ENCODE measurements at regions not wholly inside any gene's neighbourhood (a gene's known extent, or its start where the extent isn't known, plus 50 kb on each side); places are given as distances from the start of the nearest gene placed in this dataset.

DNA sequence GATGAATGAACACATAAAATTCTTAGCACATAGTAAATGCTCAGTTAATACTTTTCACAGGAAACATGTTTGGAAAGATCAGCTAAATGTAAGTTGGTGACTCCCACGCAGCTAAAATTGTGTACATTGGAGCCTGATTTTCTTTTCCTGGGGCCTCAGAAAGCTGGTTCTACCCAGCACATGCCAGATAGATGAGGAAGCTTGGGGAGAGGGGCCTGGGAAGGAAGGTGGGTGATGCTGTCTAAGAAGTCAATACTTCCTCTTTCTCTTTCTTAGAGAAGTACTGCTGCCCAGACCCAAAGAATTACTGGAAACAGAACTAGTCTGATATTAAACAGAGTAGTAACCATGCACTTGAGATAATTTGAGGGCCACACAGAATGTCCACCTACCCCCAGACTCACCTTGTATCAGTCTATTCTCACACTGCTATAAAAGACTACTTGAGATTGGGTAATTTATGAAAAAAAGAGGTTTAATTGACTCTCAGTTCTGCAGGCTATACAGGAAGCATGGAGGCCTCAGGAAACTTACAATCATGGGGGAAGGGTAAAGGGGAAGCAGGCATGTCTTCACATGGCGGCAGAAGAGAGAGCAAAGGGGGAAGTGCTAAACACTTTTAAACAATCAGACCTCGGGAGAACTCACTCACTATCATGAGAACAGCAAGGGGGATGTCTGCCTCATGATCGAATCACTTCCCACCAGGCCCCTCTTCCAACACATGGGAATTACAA is 123.3 kb upstream of the MED13L start:
- intact Hi-C loops (cut with DNase I), result no loop called here
- DNase-seq, result no peak

DNA sequence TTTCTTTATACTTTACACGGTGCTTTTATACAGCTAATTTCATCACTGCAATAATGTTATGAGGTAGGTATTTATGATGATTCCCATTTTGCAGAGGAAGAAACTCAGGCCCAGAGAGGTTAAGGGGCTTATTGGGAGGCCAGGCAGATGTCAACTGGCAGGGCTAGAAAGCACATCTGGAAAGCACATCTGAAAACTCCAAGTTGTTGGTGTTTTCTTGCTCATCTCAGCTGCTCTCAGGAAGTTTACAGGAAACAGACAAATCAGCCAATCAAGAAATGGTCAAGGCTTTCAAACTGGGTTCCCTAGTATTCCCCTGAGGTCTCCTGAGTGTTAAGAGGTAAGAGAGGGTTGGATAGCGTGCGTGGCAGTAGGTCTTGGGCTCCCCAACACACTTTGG is 124.1 kb upstream of the MED13L start:
- no peak for DNase-seq
- intact Hi-C loops (cut with DNase I), result no loop called here

DNA sequence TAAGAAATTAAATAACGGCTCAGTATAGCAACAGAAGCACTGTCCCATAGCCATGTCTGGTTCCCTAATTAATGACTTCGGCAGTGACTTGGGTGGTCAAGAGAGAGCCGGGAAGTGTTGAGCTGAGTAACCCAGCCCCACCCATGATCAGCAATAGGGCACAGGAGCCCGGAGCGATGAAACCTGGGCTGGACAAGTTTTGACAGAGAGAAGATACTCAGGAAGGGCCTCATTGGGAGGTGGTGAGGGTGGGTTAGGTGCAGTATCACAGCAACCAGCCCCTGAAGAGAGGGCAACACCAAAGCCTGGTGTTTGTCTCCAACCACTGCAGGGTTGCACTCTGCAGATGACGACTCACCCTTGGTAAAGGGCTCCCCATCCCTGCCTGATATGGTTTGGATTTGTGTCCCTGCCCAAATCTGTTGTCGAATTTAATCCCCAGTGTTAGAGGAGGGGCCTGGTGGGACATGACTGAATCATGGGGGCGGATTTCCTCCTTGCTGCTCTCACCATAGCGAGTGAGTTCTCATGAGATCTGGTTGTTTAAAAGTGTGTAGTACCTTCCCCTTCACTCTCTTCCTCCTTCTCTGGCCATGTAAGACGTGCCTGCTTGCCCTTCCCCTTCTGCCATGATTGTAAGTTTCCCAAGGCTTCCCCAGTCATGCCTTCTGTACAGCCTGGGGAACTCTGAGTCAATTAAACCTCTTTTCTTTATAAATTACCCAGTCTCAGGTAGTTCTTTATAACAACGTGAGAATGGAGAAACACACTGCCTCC is 124.9 kb upstream of the MED13L start:
- intact Hi-C loops (cut with DNase I), result no loop called here
- no peak for DNase-seq

DNA sequence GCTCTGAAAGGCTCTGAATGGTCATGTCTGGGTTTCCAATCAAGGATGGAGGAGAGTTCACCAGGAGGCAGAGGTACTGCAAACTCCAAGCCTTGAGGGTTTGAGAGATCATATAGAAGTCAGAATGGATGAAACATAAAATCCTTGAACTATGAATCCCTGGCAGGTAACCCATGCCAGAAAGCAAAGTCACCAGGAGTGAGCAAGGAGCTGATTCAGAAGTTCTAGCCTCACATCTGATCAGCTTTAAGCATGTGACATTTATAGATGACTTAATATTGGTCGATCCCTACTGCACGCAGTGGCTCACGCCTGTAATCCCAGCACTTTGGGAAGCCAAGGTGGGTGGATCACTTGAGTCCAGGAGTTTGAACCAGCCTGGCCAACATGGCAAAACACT is 126.1 kb upstream of the MED13L start:
- no peak for DNase-seq
- intact Hi-C loops (cut with DNase I), result no loop called here

DNA sequence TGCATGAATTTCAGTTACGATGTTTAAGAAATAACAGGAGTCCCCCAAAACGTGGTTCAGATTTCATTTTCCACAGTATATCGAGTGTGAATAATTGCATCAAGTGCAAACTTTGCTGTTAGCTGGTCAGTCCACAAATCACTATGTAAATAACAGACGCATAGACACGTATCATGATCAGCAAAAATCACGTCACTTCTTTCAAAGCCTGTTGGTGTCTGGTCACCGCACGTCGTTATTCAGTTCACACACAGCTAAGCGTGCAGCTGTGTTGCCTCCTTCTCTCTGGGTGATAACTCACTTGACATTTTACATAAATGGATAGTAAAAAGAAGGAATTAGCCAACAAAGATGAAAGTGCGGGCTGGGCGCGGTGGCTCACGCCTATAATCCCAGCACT is 126.8 kb upstream of the MED13L start:
- intact Hi-C loops (cut with DNase I), result no loop called here
- no peak for DNase-seq

DNA sequence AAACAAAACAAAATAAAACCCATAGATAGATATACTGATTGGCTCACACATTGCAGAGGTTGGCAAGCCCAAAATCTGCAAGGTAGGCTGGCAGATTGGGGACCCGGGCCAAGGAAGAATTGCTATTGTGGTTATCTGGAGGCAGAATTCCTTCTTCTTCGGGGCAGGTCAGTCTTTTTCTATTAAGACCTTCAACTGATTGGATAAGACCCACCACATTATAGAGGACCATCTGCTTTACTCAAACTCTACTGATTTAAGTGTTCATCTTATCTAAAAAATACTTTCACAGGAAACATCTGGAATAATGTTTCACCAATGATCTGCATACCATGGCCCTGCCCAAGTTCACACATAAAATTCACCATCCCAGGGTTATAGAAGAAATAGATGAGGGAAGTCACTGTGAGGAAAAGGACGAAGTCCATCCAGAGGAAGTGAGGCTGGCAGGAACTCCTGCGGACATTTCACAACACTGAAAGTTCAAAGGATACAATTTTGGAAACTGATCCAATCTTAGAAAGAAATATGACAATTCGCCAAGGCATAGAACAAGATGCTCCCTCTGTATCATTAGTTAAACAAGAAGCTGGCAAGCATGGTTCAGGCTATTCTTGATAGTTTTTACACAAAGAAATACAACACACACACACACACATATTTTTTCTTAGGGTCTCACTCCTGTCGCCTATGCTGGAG is 127.6 kb upstream of the MED13L start:
- intact Hi-C loops (cut with DNase I), result no loop called here
- DNase-seq, result no peak

DNA sequence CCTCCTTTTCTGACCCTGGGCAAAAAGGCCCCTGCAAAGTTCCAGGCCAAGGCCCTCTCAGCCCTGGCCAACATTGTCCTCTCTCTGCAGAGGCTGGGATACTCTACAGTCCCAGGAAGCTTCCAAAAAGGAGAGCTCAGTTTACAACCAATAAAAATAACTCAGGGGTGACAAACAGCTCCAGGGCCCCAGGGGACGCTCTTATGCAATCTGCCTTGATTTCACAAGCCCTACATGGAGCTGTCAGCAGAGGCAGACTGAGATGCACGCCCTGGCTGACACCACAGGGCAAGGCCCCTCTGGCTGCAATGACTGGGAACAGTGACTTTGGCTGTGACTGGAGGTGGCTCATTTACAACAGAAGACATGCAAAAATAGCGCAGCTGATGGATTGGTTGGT is 129.0 kb upstream of the MED13L start:
- intact Hi-C loops (cut with DNase I), result no loop called here
- DNase-seq, result peak in 2 of 10 donors; percentile 18 to 81

DNA sequence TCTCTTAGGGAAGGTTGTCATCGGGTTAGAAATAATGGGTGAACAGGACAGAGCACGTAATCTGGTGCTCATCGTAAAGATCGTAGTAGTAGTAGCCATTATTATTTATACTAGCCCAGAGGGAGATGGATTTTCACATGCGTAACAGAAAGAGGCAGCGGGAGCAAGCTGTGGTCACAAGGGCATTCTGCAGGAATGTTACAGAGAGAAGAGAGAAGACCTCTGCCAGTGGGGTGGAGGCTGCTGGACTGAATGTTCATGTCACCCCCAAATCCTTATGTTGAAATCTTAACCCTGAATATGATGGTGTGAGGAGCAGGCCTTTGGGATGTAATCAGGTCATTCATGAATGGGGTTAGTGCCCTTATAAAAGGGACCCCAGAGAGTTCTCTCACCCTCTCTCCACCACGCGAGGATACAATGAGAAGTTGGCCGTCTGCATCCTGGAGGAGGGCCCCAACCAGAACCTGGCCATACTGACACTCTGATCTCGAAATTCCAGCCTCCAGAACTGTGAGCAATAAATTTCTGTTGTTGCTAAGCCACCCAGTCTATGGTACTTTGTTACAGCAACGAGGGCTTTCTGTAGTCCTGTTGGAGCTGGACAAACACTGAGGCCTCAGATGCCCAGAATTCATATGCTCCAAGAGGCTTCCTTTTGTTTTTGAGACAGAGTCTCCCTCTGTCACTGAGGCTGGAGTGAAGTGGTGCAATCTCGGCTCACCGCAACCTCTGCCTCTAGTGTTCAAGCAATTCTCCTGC is 131.2 kb upstream of the MED13L start:
- intact Hi-C loops (cut with DNase I), result no loop called here
- peak in 1 of 10 donors; percentile 9 for DNase-seq

DNA sequence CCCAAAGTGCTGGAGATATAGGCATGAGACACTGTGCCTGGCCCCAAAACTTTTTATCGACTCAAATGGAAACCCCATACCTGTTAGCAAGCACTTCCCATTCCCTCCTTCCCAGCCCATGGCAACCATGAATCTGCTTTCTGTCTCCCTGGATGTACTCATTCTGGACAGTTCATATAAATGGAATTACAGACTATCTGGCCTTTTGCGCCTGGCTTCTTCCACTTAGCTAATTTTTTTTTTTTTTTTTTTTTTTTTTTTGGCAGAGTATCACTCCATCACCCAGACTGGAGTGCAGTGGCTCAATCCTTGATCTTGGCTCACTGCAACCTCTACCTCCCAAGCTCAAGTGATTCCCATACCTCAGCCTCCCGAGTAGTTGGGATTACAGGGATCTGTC is 134.5 kb upstream of the MED13L start:
- intact Hi-C loops (cut with DNase I), result no loop called here
- DNase-seq, result peak in 1 of 10 donors; percentile 17

DNA sequence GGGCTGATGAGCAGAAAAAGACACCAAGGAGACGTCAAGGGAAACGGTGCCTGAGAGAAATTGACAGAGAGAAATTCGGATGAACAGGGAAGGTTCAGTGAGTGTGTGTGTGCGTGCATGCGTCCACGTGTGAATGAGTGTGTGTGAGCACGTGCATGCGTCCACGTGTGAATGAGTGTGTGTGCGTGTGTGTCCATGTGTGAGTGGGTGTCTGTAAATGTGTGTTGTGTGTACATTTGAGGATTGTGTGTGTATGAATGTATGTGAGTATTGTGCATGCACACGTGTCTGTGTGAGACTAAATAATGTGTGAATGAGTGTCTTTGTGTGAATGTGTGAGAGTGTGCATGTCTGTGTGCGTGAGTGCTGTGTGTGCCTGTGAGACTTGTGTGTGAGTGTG is 137.4 kb upstream of the MED13L start:
- intact Hi-C loops (cut with DNase I), result no loop called here

DNA sequence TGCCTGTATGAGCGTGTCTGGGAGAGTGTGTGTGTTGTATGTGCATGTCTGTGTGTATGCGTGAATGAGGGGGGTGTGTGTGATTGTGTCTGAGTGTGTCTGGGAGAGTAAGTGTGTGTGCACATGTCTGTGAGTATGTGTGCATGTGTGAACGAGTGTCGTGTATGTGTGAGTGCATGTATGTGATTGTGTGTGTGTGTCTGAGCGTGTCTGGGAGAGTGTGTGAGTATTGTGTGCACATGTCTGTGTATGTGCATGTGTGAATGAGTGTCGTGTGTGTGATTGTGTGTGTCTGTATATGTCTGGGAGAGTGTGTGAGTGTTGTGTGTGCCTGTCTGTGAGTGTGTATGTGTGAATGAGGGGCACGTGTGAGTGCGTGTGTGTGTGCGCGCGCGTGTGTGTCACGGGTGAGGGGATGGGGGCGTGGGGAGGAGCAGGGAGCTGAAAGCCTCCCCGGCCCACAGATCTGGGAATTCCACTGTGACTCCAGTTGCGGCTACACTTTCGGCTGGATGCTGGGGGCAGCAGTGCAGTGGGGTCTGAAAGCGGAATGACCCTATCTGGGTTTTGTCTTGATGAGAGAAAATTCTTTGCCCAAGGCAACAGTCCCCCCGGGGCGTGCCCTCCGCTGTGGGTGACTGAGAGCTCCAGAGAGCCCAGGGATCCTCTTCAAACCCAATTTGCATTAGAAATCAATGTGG is 138.1 kb upstream of the MED13L start:
- intact Hi-C loops (cut with DNase I), result no loop called here

More for the DNA sequence above, 137.4 kb upstream of the MED13L start:
- peak in 1 of 10 donors; percentile 24 for DNase-seq

DNA sequence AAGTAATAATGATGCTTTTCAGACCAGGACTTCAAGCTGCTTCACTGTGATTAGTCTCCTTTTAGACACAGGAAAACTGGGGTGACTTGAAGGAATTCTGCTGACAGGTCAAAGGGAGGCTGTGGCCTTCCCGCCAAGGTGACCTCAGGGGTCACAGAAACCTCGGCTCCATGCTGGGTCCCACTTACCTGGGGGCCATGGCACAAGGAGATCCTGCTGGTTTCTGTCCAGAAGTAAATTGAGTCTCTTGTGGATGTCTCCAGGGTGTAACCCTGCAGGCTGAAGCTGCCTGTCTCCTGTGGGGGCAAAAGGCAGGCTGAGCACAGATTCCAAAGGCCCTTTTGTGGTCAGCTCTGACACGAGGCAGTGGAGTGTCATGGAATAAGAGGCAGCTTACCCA is 138.7 kb upstream of the MED13L start:
- DNase-seq, result peak in 1 of 10 donors; percentile 21

More for the DNA sequence above, 138.1 kb upstream of the MED13L start:
- peak in 1 of 10 donors; percentile 51 for DNase-seq

DNA sequence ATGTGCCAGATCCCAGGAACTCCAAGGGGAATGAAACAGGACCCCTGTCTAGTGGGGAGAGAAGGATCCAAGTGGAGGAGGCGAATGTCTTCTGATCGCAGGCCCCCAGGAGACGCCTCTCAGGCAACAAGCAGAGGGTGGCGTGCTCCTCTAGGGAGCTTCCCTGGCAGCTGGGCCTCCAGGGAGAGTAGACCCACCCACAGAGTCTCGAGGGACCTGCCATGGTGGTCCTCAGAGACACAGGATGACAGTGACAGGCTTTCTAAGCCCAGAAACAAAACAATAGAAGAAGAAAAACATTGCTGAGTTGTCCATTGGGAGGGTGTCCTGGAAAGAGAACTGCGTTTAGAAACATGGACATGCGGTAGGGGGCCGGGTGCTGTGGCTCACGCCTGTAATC is 140.6 kb upstream of the MAP1LC3B2 start:
- DNase-seq, result peak in 2 of 10 donors; percentile 3 to 31
- intact Hi-C loops (cut with DNase I), result no loop called here

More for the DNA sequence above, 138.7 kb upstream of the MED13L start:
- intact Hi-C loops (cut with DNase I), result no loop called here

DNA sequence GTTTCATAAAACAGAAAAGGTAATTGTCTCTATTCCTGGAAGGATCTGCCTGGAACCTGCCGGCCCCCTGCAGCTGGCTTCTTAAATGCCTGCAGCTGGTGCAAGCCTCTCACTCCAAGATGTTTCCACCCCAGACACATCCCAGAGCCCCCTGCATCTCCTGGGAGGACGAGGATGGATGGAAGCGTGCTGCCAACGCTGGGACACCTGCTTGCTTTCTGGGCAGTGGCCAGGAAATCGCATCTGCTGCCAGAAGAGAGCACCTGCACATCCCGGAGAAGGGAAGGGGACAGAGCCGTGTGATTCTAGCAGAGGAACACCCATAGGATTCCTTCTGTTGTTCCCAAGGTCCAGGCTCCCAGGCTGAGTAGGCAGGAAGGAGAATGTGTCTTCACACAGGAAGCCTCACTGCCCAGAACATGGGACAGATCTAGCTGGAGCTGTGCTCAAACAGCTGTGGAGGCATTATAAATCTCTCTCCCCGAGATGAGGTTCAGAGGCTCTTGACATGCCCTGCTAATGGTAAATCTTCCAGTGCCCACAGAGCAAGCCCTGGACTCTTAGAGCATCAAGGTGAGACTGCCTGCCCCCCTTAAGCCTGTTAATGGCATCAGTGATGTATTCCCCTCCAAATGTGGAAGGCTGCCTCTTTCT is 138.8 kb upstream of the MAP1LC3B2 start:
- intact Hi-C loops (cut with DNase I), result no loop called here

DNA sequence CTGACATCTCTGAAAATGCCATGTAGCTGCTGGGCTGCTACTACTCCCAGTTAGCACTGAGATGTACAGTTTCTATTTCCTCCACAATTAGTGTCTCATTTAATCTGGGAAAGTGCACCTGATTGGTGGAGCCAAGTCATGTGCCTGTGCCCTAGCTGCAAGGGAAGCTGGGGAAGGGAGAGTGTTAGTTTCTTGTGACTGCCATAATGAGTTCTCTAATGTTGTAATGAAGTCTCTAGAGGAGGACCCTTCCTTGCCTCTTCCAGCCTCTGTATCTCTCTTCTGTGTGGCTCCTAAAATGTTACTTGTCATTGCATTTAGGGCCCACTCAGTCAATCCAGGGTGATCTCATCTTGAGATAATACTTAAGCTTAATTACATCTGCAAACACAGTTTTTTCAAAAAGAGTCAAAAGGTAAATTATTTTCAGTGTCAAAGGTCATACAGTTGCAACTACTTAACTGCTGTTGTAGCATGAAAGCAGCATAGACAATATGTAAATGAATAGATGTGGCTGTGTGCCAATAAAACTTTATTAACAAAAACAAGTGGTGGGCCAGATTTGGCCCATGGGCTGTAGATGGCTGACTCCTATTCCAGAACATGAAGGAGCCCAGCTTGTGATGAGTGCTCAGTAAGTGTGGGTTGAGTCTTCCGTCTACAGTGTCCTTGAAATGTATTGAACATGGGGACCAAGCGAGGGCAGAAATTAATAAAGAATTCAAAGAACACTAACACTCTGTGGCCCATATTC is 137.2 kb upstream of the MAP1LC3B2 start:
- intact Hi-C loops (cut with DNase I), result no loop called here
- DNase-seq, result peak in 1 of 10 donors; percentile 3

More for the DNA sequence above, 138.8 kb upstream of the MAP1LC3B2 start:
- peak in 1 of 10 donors; percentile 20 for DNase-seq

DNA sequence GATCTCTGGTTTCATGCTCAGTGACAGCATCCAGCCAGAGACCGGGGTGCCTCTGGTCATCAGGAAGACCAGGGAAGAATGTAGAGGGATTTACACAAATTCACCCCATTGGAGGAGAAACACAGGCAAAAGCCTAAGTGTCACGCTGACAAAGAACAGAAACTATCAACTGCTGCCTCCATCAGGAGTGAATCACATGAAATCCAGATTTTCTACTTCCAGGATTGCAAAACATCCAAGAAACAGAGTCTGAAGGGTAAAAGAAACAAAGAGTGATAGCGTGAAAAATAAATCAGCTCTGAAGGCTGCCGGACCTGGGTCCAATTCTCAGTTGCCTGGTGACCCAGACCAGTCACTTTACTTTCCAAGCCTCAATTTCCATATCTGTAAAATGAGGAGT is 136.1 kb upstream of the MAP1LC3B2 start:
- intact Hi-C loops (cut with DNase I), result no loop called here
- peak in 1 of 10 donors; percentile 14 for DNase-seq

DNA sequence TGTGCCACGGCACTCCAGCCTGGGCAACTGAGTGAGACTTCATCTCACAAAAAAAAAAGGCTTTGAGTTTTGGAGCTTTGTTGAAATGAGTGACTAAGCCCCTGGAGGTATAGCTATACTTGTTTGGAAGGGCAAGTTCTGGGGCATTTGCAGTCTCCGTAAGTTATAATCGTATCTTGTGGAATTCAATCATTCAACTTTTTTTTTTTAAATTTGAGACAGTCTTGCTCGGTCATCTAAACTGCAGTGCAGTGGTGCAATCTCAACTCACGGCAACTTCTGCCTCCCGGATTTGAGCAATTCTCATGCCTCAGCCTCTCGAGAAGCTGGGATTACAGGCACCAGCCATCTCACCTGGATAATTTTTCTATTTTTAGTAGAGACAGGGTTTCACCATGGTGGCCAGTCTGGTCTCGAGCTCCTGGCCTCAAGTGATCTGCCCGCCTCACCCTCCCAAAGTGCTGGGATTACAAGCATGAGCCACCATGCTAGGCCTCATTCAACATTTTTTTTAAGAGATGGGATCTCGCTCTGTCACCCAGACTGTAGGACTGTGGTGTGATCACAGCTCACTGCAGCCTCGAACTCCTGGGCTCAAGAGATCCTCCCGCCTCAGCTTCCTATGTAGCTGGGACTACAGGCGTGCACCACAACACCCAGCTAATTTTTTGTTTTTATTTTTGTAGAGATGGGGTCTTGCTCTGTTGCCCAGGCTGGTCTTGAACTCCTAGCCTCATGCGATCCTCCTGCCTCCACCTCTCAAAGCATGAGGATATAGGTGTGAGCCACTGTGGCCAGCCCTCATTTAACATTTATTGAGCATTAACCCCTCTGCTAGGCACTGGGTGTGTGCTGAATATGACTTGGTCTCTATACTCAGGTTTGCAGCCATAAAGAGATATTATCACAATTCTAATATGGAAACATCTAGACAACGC is 133.7 kb upstream of the MAP1LC3B2 start:
- intact Hi-C loops (cut with DNase I), result no loop called here
- no peak for DNase-seq
